ELR (cell line): ENCODE measurements at regions not wholly inside any gene's neighbourhood (a gene's known extent, or its start where the extent isn't known, plus 50 kb on each side); places are given as distances from the start of the nearest gene placed in this dataset.

Experiments used
- DNase-seq: peaks from one replicate; pipeline ENCODE4 v3.0.0-alpha.2; 2015; ENCODE audit warnings: low read depth

DNA sequence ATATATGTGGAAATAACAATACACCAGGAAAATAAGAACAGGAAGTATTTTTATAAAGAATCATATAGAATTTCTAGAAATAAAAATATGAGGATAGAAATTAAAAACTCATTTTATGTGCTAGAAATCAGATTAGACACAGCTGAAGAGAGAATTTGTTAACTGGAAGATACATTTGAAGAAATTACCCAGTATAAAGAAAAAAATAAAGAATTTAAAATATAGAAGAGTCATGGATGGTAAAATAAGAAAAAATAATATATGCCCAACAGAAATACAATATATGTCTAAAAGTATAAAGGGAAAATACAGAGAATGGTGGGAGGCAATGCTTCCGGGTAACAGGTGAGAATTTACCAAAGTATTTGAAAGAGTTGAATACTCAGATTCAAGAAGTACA is 539.9 kb downstream of the NR4A2 start:
- DNase-seq = no peak

DNA sequence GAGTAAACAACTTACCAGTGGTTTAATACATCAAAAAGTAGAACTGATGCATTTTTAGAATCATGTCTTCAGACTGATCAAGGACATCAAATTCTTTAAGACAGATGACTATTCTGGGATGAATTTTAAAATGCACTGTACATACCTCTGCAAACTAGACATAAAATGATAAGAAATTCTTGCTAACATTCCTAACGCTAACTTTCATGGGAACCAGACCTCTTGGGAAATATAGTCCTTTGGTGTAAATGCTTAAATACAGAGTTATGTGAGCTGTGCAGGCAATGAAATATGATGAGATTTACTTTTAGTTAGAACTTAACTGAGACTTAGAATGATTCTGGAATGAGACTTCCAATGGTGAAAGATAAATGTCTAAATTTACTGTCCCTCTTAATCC is 562.0 kb downstream of the NR4A2 start:
- no peak for DNase-seq

DNA sequence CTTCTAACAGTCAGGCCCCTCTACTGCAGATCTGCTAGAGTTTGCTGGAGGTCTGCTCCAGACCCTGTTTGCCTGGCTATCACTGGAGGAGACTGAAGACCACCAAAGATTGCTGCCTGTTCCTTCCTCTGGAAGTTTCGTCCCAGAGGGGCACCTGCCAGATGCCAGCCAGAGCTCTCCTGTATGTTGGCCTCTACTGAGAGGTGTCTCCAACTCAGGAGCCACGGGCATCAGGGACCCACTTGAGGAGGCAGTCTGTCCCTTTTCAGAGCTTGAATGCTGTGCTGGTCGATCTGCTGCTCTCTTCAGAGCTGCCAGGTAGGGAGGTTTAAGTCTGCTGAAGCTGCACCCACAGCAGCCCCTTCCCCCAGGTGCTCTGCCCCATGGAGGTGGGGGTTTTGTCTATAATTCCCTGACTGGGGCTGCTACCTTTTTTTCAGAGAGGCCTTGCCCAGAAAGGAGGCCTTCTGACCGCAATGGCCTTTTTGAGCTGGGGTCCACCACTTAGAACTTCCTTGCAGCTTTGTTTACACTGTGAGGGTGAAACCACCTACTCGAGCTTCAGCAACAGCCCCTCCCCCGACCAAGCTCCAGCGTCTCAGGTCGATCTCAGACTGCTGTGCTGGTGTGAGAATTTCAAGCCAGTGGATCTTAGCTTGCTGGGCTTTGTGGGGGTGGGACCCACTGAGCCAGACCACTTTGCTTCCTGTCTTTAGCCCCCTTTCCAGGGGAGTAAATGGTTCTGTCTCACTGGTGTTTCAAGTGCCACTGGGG is 566.0 kb downstream of the NR4A2 start:
- DNase-seq = no peak

DNA sequence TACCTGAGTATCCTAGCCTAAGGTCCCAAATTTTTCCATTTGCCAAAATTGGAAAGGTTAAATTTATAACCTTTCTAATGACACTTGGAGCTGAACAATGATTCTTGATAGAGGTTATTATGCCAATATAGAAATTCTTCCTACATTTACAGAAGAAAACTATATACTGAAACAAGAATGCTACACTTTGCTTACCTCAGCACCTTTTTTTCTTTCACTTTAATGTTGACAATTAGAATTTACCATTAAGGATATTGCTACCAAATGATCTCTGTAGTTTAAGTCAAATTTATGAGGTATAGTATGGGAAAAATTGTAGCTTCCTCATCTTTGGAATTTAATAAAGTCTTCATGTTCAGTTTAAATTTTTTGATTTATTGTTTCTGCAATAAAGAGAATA is 577.0 kb downstream of the NR4A2 start:
- DNase-seq = no peak

DNA sequence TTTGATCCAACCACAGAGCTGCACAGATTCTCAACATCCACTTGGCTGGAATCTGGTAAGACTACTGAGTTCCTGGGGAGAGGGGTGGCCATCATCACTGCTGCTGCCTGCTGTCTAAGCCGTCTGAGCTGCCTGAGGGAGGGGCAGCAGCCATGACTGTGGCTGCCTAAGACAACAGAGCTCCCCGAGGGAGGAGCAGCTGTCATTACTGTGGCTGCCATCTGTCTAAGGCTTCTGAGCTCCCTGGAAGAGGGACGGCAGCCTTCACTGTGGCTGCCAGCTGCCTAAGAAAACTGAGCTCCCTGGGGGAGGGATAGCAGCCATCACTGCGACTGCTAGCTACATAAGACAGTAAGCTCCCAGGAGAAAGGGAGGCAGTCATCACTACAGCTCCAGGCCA is 584.4 kb downstream of the NR4A2 start:
- no peak for DNase-seq

DNA sequence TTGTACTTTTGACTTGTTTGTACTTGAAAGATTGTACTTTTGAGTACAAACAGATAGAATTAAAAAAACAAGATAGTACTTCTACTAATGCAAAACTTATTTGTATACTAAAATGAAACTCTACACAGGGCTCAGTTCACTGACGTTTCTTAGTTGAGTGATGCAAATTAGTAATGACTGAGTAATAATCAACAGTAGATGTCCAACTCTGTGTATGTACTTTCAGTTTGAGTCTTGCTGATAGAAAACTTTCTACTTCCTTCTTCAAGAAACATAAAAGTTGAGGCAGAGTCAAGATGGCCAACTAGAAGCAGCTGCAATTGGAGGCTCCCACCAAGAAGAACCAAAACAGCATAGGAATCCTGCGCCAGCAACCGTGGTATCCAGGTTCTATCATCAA is 585.0 kb downstream of the NR4A2 start:
- no peak for DNase-seq

DNA sequence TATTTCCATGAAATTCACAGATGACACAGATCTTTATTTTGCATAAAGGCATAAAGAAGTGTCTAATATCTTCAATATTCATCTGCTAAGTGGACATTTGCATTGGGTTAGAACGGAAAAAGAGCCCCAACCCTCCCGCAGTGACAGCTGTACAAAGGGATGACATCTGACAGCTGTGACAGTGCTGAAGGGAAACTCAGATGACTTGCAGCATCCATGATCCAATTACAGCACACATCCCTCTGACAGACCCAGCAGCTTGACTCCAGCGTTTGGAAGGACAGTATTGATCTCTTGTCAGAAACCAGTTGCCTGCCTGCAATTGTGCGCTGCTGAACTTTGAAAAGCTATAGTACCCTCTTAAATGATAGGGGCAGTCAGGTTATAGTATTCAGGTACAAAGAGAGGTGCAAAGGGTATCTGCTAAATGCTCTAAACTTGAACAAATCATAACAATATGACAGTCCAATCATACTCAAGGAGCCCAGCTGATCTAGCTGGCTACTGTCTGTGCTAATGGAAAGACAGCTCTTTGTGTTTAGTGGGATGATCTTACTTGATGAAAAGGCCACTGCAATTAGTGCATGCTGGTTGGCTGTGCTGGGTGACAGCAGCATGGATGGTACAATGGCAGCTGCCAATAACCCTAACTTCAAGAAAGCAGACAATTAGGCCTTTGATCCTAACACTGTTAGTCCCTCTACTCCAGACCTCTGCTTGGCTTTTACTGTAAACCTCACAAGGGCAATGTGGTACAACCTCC is 599.2 kb downstream of the NR4A2 start:
- DNase-seq = no peak

DNA sequence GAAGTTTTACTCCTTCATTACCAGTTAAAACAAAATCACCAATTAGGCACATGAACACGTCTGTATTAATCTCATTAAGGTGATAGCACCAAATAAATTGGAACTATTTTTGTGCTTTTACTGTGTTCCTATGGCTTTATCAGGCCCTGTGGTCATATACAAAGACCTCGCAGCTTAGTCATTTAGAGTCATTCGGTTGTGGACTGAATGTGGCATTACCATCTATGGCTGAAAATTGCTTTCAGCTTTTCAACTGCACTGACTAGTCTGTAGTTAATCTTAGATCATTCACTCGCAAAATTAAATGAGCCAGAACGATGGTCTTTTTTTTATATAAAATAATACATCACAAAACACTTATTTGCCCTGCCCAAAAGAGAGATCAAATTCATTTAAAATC is 601.7 kb downstream of the NR4A2 start:
- DNase-seq = no peak

DNA sequence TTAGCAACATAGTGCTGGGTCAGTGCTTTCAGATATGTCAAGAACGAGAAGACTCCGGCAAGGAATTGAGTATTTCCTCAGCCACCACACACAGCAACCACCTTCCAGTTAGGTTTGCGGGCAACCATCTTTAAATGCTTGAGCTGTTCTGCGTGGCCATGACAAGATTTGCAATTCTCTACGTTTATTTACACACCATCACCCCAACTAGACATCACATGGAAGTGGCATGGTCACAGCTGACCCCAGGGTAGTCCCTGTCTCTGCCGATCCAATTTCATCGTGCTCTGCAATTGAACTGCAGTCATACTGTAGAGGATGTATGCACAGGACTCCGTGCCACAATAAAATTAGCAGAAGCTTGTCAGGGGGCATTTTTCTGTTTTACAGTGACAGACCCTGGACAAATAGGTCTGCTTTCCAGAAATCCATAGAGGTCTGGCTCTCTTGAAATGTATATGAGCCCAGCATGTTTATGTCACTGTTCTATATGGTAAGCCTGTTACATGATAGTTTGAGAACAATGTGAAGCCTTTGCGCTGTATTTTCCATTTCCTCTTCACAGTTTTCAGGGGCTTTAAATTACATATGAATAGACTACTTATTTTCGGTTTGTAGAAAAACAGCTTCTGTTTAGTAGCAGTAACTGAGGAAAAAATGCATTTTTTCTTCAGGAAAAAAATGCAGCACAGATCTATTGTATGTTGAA is 605.2 kb downstream of the NR4A2 start:
- DNase-seq = no peak

DNA sequence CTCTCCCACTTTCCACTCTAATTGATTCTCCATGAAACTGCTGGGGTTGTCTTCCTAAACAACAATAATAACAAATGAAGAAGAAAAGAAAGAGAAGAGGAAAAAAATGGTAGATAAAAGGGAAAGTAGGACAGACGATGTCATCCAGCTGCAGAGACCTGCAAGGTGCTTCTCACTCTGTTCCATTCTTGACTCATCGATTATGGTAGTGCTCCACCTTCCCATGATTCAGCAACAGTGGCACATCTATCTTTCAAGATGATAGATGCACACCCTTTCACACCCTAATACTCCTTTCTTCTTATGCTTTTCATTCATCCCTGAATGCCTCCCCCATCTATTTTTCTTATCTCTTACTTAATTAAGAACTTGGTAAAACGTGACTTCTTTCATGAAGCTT is 610.2 kb downstream of the NR4A2 start:
- no peak for DNase-seq

DNA sequence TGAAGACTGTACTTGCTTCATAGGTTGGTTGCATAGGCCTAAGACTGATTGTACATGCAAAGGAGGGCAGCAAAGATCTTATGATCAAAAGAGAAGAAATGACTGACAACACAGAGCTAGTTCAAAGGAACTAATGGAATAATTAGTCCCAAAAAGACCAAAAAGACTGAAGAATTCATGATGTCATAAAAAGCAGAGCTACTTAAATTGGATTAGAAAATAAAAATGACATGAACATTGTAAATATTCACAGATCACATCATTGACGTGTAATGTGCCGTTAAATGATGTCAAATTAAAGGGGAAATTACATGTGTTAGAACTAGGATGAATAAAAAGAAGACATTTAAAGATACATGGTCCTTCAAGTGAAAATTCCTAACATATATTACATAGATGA is 616.8 kb downstream of the NR4A2 start:
- DNase-seq = no peak

DNA sequence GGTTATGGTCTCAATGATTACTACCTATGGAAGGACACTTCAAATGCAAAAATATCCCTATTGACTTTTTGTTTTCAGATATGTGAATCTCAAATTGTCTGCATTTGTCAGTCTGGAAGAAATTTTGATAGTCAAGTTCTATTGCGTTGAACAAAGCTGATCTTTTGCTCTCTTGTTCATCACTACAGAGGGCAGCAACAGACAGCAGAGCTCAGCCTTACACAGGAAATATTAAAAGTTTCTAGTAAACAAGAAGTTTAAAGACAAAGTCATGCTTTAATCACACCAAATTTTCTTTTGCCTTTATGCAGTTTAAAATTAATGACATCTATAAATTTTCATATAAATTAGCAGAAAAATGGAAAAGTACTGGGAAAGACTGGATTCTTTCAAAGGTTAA is 617.5 kb downstream of the NR4A2 start:
- DNase-seq = no peak

DNA sequence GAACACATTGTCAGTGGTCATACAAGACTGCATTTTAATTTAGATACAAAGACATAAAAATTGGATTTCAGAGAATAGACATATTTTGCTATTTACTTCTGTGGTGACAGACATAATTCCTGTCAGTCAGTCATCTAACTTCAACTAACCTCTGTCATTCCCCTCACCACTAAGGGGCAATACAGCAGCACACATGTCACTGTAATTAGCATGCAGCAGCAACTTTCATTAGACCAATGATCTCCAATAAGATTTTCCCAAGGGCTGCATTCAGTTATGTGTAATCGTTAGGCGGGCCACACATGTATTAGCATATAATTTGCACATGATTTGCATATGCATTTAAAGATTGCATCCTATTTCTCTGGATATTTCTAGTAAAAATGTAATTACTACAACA is 624.5 kb downstream of the NR4A2 start:
- DNase-seq = no peak

DNA sequence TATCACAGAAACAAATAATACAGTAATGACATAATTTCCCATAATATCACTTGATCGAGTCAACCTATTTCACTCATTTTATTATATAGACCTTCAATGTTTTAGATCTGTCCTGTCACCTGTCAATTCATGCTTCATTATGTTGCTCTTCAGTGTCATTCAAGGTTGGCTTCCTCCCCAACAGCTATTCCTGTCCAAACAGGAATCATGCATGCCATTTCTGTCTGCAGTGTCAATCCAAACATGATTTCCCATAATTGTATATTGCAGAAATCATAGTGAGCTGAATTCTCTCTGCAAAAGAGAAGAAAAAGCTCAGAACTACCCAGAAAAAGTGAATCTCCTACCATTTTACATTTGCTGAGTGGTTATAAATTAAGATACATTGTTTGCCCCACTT is 628.6 kb downstream of the NR4A2 start:
- no peak for DNase-seq

DNA sequence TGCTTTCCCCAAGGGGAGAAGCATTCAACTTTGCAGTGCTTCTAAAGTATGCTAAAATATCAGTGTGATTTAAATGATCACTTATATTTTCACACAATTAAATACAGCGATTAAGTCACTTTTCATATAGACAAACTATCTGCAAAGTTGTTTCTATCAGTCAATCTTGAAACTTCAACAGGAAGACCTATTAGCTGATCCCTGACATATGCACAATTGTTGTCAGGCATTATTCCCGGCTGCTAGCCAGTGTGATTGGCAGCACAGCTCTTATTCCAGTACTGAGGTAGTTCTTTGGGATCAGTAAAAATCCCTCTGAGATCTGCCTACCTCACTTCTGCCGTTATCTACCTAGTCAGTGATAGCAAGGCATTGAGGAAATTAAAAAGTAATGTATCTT is 629.5 kb downstream of the NR4A2 start:
- no peak for DNase-seq

DNA sequence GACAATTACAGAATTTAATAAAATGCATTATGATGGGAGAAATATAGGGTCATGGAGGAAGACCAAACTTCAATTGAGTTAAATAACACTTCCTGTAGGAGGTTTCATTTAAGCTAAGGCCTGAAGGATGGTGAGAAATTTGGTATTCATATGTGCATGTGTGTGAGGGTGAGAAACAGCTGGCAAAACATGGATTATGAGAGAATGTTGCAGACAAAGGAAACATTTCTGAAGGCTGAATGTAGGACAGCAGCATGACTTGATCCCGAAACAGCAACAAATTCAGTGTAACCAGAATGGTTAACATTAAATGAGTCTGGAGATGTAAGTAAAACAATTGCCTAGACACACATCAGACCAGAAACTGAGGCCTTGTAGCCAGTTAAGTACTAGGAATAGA is 630.8 kb downstream of the NR4A2 start:
- no peak for DNase-seq

DNA sequence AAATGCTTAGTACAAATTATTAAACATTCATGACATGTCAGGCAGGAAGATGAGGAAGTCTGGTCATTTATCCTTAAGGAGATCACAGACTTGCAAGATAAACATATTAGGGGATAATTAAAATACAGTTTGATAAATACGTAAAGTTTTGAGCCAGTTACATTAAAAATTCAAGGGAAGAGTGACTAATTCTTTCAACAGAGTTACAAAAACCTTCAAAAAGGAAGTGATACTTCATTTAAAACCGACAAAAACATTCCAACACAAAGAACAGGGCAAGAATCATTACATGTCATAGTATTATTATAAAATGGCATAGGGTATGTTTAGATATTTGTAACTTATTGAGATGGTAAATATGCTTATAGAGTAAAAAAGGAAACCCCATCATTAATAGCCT is 636.0 kb downstream of the NR4A2 start:
- no peak for DNase-seq

DNA sequence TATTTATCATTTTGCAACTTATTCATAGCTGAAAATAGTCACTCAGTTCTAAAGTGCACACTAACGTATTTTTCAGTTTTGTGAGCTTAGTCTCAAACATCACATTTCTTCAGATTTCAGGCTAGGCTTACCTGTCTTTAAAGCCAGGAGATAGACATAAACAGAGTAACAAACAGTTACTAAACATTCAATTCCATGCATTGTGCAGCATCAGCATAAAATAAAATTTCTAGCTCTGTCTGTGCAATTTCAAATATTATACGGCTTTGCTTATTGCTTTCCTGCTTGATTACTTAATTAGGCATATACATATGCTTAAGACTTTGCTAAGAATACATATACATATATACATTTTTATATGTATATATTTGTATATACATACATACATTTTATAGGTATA is 637.0 kb downstream of the NR4A2 start:
- no peak for DNase-seq

DNA sequence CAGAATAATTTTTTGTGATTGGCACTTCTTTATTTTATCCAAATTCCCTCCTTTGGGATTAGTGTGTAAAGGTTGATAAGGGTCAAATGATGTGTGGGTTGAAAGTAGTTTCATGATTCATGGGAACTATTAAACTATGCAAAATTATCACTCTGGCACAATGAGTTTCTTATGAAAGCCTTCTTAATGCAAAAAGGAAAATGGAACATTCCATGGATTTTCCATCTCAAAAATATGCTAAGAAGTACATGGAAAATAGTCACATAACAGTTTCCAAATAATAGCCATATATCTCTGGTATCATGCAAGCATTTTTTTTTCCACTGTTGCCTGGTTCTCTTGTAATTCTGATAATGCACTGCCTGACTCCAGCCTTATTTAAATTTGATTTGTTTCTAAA is 639.7 kb downstream of the NR4A2 start:
- DNase-seq = no peak

DNA sequence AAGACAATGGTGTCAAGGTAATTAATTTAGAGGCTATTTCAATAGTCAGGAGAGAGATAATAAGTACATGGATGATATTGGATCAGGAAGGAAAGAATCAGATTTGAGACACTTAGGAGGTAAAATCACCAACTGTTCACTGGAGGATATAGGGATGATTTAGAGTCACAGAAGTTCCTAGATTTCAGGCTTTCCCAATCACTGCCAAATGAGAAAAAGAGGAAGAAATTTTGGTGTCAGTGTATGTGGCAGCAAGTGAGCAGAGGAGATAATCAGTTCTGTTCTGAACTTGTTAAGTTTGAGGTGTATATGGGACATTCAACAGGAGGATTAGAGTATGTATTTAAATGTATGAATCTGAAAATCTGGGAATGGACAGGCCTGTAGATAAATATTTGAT is 640.4 kb downstream of the NR4A2 start:
- DNase-seq = no peak

DNA sequence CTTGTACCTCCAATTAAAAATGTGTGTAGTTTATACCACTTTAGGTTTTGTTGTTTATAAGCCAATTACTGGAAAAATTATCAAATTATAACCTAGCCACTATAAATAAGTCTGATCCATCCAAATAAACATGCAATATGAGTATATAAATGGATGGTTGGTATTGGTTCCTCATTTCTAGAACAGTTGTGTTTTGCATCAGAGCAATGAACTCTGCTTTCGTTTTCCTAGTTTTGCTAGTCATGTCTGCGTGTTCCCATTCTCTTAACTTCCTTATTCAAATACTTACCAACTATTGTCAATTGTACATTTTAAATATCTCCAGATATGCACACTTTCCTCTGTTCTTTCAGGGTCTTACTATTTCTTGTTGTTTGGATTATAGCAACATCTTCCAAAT is 641.7 kb downstream of the NR4A2 start:
- DNase-seq = no peak

DNA sequence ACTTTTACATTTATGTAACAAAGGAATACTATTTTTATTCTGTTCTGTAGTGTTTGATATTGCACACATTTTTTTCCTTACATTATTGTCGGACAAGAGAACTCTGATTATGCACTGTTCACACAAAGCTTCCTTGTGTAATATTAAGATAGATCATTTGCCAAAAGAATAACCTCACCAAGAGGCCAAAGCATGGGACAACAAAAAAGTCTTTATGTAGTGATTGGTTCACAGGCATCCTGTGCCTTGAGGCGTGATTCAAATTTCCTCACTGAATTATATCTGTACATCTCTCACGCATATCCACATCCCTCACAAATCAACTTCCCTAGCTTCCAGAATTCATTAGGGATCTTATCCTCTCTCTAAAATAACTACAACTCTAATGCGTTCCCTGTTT is 642.7 kb downstream of the NR4A2 start:
- no peak for DNase-seq

DNA sequence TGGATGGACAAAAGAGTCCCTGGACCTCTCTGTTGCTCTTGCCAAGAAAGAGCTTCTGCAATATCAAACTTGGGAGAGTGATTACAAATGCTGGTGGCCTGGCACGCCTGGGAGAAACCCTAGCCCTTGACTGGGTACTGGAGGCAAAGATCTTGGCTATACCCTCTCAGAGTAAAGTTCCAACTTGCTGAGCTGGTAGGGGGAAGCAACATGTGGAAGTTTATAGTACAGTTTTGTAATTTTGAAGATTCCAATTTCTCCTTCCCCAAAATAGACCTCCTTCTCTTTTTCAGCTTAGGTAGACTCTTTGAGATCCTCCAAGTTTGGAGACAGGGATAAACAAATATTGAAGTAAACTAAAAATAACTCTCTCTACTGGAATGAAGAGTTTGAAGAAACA is 645.3 kb downstream of the NR4A2 start:
- DNase-seq = no peak
